ENCODE measurements at regions not wholly inside any gene's neighbourhood (a gene's known extent, or its start where the extent isn't known, plus 50 kb on each side); places are given as distances from the start of the nearest gene placed in this dataset.

- peaks cover 7% of the 10 kb centered on the region for H3K27me3 Mint-ChIP-seq (ENCODE audit: low read depth)
- no peaks in the 10 kb centered on the region for H3K36me3 Mint-ChIP-seq (ENCODE audit: low read depth)
- H3K4me3 Mint-ChIP-seq, result no peak overlapping the region
- no peak overlapping the region for H3K27ac Mint-ChIP-seq
- no peaks in the 10 kb centered on the region for H3K4me1 Mint-ChIP-seq (ENCODE audit: low read depth)
- no peaks in the 10 kb centered on the region for H3K9me3 Mint-ChIP-seq
These were observed 234.9 kb upstream of the MARCKS start for GRCh38 chr6:113622254-113622653.

- Mint-ChIP-seq H3K4me3 (no peak overlapping the region), H3K27me3 (ENCODE audit: low read depth) (peaks cover 6% of the 10 kb centered on the region), H3K9me3 (no peaks in the 10 kb centered on the region), H3K27ac (no peak overlapping the region), H3K4me1 (ENCODE audit: low read depth) (no peaks in the 10 kb centered on the region), H3K36me3 (ENCODE audit: low read depth) (no peaks in the 10 kb centered on the region)
These were observed 234.0 kb upstream of the MARCKS start for GRCh38 chr6:113623129-113623528.

DNA sequence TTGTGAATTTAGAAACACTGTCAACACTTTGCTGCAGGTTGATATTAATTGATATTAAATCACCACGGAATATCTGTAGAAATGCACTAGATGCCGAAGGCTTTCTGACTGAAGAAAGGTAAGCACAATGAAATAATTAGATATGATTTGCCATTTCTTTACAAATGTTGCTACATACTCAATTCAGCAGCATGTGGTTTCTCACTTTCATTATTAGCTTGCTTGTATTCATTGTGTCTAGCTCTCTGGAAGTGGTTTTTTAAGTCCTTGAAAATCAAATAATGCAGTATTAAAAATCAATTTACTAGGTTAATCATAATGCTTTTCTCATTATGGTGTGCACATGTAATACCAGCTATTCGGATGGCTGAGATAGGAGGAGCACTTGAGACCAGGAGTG lies 231.3 kb upstream of the MARCKS start:
- no peak overlapping the region for H3K4me3 Mint-ChIP-seq
- no peaks in the 10 kb centered on the region for H3K36me3 Mint-ChIP-seq (ENCODE audit: low read depth)
- peaks cover 3% of the 10 kb centered on the region for H3K27me3 Mint-ChIP-seq (ENCODE audit: low read depth)
- H3K27ac Mint-ChIP-seq, result no peak overlapping the region
- no peaks in the 10 kb centered on the region for H3K9me3 Mint-ChIP-seq
- H3K4me1 Mint-ChIP-seq (ENCODE audit: low read depth), result peaks cover 1% of the 10 kb centered on the region

GRCh38 chr6:113626475-113626874 lies 230.7 kb upstream of the MARCKS start:
- peaks cover 5% of the 10 kb centered on the region for H3K4me1 Mint-ChIP-seq (ENCODE audit: low read depth)
- peaks cover 3% of the 10 kb centered on the region for H3K27me3 Mint-ChIP-seq (ENCODE audit: low read depth)
- H3K27ac Mint-ChIP-seq, result no peak overlapping the region
- no peak overlapping the region for H3K4me3 Mint-ChIP-seq
- no peaks in the 10 kb centered on the region for H3K36me3 Mint-ChIP-seq (ENCODE audit: low read depth)
- no peaks in the 10 kb centered on the region for H3K9me3 Mint-ChIP-seq

DNA sequence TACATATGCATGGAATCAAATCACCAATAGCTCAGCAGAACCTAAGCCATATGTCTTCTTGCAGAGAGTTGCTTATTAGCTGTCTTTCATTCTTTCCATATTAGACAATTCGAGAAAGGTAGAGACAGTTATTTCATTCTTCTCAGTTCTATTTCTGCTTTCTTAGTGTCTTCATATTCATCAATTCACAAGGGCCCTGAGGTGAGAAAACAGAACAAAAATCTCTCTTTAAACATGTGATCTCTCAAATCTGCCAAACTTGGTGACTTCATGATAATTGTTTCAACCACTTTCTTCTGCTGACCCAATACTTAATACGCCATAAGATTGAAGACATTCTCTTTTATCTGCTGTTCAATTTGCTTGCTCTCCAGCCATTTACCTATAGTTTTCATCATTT lies 229.7 kb upstream of the MARCKS start:
- Mint-ChIP-seq H3K4me1 (ENCODE audit: low read depth) (peaks cover 8% of the 10 kb centered on the region), H3K27me3 (ENCODE audit: low read depth) (no peaks in the 10 kb centered on the region), H3K4me3 (no peak overlapping the region), H3K36me3 (ENCODE audit: low read depth) (no peaks in the 10 kb centered on the region), H3K27ac (no peak overlapping the region), H3K9me3 (no peaks in the 10 kb centered on the region)

- Mint-ChIP-seq H3K9me3 (no peaks in the 10 kb centered on the region), H3K27me3 (ENCODE audit: low read depth) (no peaks in the 10 kb centered on the region), H3K27ac (no peak overlapping the region), H3K36me3 (ENCODE audit: low read depth) (no peaks in the 10 kb centered on the region), H3K4me1 (ENCODE audit: low read depth) (peaks cover 8% of the 10 kb centered on the region), H3K4me3 (no peak overlapping the region)
These were observed 227.9 kb upstream of the MARCKS start for GRCh38 chr6:113629256-113629655.

DNA sequence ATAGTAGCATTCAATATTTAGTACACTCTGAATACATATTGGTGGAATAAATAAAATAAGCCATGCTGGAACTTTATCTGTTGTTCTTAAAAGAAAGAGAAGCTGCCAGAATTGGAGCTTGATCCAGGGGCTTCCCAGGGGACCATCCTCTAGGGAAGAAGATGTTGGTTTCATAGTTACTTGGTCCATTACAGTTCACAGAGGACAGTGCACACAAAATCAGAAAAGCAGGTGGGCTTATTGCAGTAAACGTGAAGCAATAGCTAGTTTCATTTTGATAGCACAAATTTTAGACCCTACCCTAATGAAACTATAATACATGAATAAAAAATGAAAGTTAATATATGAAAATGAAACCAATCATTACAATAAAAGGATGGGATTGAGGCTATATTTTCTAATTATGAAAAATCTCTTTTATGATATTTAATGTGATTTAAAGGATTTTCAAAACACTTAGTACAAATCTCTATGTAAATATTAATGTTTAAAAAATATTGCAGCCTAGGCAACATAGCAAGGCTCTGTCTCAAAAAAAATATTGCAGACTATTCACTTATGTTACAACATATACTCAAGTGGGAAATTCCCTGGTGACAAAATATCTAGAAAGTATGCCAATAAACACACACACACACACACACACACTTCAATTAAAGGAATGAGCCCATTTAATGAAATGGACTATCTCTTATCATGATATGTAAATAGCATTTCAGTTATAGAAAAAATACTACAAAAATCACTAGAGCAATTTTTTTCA lies 227.0 kb upstream of the MARCKS start:
- no peaks in the 10 kb centered on the region for H3K36me3 Mint-ChIP-seq (ENCODE audit: low read depth)
- H3K4me3 Mint-ChIP-seq, result no peak overlapping the region
- H3K9me3 Mint-ChIP-seq, result no peaks in the 10 kb centered on the region
- H3K4me1 Mint-ChIP-seq (ENCODE audit: low read depth), result peaks cover 8% of the 10 kb centered on the region
- H3K27me3 Mint-ChIP-seq (ENCODE audit: low read depth), result no peaks in the 10 kb centered on the region
- H3K27ac Mint-ChIP-seq, result no peak overlapping the region

GRCh38 chr6:113630738-113631535 lies 226.2 kb upstream of the MARCKS start:
- H3K4me3 Mint-ChIP-seq, result no peak overlapping the region
- H3K36me3 Mint-ChIP-seq (ENCODE audit: low read depth), result no peaks in the 10 kb centered on the region
- peak overlapping the region; percentile 53 for H3K27ac Mint-ChIP-seq
- H3K27me3 Mint-ChIP-seq (ENCODE audit: low read depth), result no peaks in the 10 kb centered on the region
- H3K9me3 Mint-ChIP-seq, result no peaks in the 10 kb centered on the region
- peaks cover 8% of the 10 kb centered on the region for H3K4me1 Mint-ChIP-seq (ENCODE audit: low read depth)

GRCh38 chr6:113631666-113632065 lies 225.5 kb upstream of the MARCKS start:
- H3K4me3 Mint-ChIP-seq, result no peak overlapping the region
- no peak overlapping the region for H3K27ac Mint-ChIP-seq

GRCh38 chr6:113632220-113632864 lies 224.8 kb upstream of the MARCKS start:
- no peaks in the 10 kb centered on the region for H3K9me3 Mint-ChIP-seq
- H3K4me3 Mint-ChIP-seq, result peak overlapping the region; percentile 11
- H3K4me1 Mint-ChIP-seq (ENCODE audit: low read depth), result peaks cover 8% of the 10 kb centered on the region
- peak overlapping the region; percentile 26 for H3K27ac Mint-ChIP-seq
- no peaks in the 10 kb centered on the region for H3K27me3 Mint-ChIP-seq (ENCODE audit: low read depth)
- H3K36me3 Mint-ChIP-seq (ENCODE audit: low read depth), result no peaks in the 10 kb centered on the region

More at GRCh38 chr6:113631666-113632065, 225.5 kb upstream of the MARCKS start:
- peaks cover 8% of the 10 kb centered on the region for H3K4me1 Mint-ChIP-seq (ENCODE audit: low read depth)
- H3K36me3 Mint-ChIP-seq (ENCODE audit: low read depth), result no peaks in the 10 kb centered on the region
- no peaks in the 10 kb centered on the region for H3K9me3 Mint-ChIP-seq
- no peaks in the 10 kb centered on the region for H3K27me3 Mint-ChIP-seq (ENCODE audit: low read depth)

- Mint-ChIP-seq H3K27me3 (ENCODE audit: low read depth) (no peaks in the 10 kb centered on the region), H3K9me3 (no peaks in the 10 kb centered on the region), H3K27ac (no peak overlapping the region), H3K4me3 (no peak overlapping the region), H3K36me3 (ENCODE audit: low read depth) (no peaks in the 10 kb centered on the region), H3K4me1 (ENCODE audit: low read depth) (peaks cover 8% of the 10 kb centered on the region)
These were observed 223.5 kb upstream of the MARCKS start for GRCh38 chr6:113633638-113634037.

DNA sequence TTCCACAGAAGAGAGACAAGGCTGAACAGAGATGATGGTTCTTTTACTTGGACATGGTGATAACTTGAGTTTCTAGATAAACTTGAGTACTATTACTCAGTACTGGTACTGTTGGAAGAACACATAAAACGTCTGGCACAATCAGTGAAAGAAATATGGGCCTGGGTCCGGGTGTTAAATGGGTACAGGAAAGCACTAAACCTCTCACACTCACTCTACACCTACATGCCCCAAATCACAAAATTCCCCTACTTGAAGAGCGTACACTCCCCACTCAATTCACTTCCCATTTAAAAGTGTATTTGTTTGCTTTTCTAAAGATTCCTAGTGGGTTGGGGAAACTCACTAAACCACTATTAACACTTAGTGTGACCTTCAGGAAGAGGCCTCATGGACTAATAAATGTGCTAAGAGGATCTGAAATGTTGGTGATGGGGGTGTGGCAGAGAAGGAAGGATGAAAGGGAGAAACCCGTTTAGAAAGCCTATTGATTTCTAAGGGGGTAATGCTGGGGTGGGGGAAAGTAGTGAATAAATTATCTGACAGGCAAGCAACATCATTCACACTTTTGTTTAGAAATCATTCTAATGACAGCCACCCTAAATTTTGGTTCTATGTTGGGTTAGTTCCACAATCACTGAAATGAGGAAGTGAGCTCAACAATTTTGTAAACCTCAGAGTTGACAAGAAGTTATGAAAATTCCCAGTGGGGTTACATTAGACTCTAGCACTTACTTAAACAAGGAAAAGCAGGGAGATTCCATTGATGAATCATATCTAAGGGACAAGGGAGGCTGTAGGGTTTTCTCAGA lies 222.6 kb upstream of the MARCKS start:
- Mint-ChIP-seq H3K9me3 (no peaks in the 10 kb centered on the region), H3K4me1 (ENCODE audit: low read depth) (peaks cover 8% of the 10 kb centered on the region), H3K27ac (no peak overlapping the region), H3K4me3 (no peak overlapping the region), H3K27me3 (ENCODE audit: low read depth) (no peaks in the 10 kb centered on the region), H3K36me3 (ENCODE audit: low read depth) (no peaks in the 10 kb centered on the region)

GRCh38 chr6:113635222-113635986 lies 221.7 kb upstream of the MARCKS start:
- no peak overlapping the region for H3K27ac Mint-ChIP-seq
- no peak overlapping the region for H3K4me3 Mint-ChIP-seq
- H3K27me3 Mint-ChIP-seq (ENCODE audit: low read depth), result no peaks in the 10 kb centered on the region
- H3K36me3 Mint-ChIP-seq (ENCODE audit: low read depth), result no peaks in the 10 kb centered on the region
- no peaks in the 10 kb centered on the region for H3K9me3 Mint-ChIP-seq
- H3K4me1 Mint-ChIP-seq (ENCODE audit: low read depth), result peaks cover 8% of the 10 kb centered on the region

Data from T-helper 1 cell treated with Interleukin-12 subunit alpha and Interleukin-12 subunit beta and Interleukin-4 antibody, amounts not matched to agents 30 μg/mL and 1 μg/mL, for 36 hours (primary cell).